ENCODE measurements at regions not wholly inside any gene's neighbourhood (a gene's known extent, or its start where the extent isn't known, plus 50 kb on each side); places are given as distances from the start of the nearest gene placed in this dataset.

DNA sequence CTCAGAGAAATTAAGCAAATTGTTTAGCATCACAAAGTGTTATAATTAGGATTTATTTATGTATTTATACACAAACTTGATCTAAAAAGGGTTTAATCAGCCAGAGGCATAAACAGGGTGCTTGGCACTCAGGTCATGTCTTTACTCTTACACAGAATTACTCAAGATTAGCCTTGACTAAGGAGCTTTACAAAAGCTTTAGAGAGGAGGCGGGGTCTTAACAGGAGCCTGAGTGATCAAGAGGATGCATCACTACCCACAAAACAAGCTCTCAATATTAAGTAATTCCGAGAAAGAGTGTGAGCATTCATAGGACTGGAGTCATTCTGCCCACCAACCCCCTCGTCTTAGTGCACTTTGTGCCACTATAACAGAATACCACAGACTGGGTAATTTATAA is 103.0 kb downstream of the SPATA19 start:
- no peak overlapping the region for H2BK15ac ChIP-seq (ENCODE audit: low read depth, low read length)
- no peaks in the 10 kb centered on the region for H3K79me2 ChIP-seq (ENCODE audit: insufficient read depth, low read length)
- H3K56ac ChIP-seq (ENCODE audit: insufficient read length, low read depth, low read length), result no peak overlapping the region
- H3K27me3 ChIP-seq (ENCODE audit: insufficient read depth, low read length), result no peaks in the 10 kb centered on the region
- no peak overlapping the region for H2BK12ac ChIP-seq (ENCODE audit: insufficient read length, low read depth, low read length)
- H3K27me3 Mint-ChIP-seq (ENCODE audit: low read depth), result peaks cover 7% of the 10 kb centered on the region
- no peak overlapping the region for H3K4me2 ChIP-seq (ENCODE audit: insufficient read depth, insufficient read length, low read length)
- no peak overlapping the region for H2BK120ac ChIP-seq (ENCODE audit: low read depth, low read length, poor library complexity, severe bottlenecking)
- no peak overlapping the region for H2AFZ ChIP-seq (ENCODE audit: low read length)
- H4K91ac ChIP-seq (ENCODE audit: insufficient read length, low read depth, low read length), result no peak overlapping the region
- DNase-seq, result no peak
- H3K9ac ChIP-seq (ENCODE audit: extremely low read depth, insufficient read length, low read length), result no peak overlapping the region
- no peak overlapping the region for H3K18ac ChIP-seq (ENCODE audit: insufficient read length, low read depth, low read length)
- no peak overlapping the region for H3K14ac ChIP-seq (ENCODE audit: insufficient read depth, low read length)
- H2BK20ac ChIP-seq (ENCODE audit: low read depth, low read length, poor library complexity, severe bottlenecking), result no peak overlapping the region
- H2AK5ac ChIP-seq (ENCODE audit: insufficient read length, low read length), result no peak overlapping the region
- 0 out of 2 replicates have a peak, but pooled peaks cover 5% of the 10 kb centered on the region for H3K4me1 ChIP-seq (ENCODE audit: insufficient read depth, low read length)
- no peak overlapping the region for H3K4me3 Mint-ChIP-seq
- no peaks in the 10 kb centered on the region for H4K20me1 ChIP-seq (ENCODE audit: control insufficient read depth, insufficient read depth, insufficient read length)
- no peak overlapping the region for H3K23ac ChIP-seq (ENCODE audit: insufficient read length, low read depth, low read length)
- no peaks in the 10 kb centered on the region for H3K23me2 ChIP-seq (ENCODE audit: insufficient read length, low read depth, low read length, poor library complexity, severe bottlenecking)
- peaks cover 2 to 3% of the 10 kb centered on the region in 2 experiments; a peak in 3 of 5 replicates for H3K9me3 Mint-ChIP-seq
- H2BK5ac ChIP-seq (ENCODE audit: insufficient read length, low read length), result no peak overlapping the region
- H3T11ph ChIP-seq (ENCODE audit: low read length), result no peak overlapping the region
- no peak overlapping the region for H4K5ac ChIP-seq (ENCODE audit: insufficient read length, low read depth, low read length)
- H3K4me1 Mint-ChIP-seq, result peaks cover 22 to 27% of the 10 kb centered on the region in 2 experiments
- H3K4ac ChIP-seq (ENCODE audit: low read depth, low read length), result no peak overlapping the region
- no peak overlapping the region for H4K8ac ChIP-seq (replicated peaks; ENCODE audit: insufficient read length, low read depth, low read length)
- H3K27ac ChIP-seq (ENCODE audit: insufficient read length, low read depth, low read length), result no peak overlapping the region
- no peaks in the 10 kb centered on the region for H3K79me1 ChIP-seq (ENCODE audit: insufficient read depth, low read depth, low read length, poor library complexity, severe bottlenecking)
- no peaks in the 10 kb centered on the region for H3K9me3 ChIP-seq (ENCODE audit: control insufficient read depth, low read depth, low read length)
- WGBS (ENCODE audit: extremely low coverage, insufficient read length, low lambda C conversion rate), result no CpG with 5 or more reads among the region's 3 CpGs
- H3K27ac Mint-ChIP-seq, result no peak overlapping the region
- no peak for TF ChIP-seq CTCF (conservative IDR thresholded peaks at IDR 0.05)
- peaks cover 0 to 5% (median 0%) of the 10 kb centered on the region in 3 experiments; a peak in 4 of 7 replicates for H3K36me3 Mint-ChIP-seq (ENCODE audit: insufficient read depth in 1 of 3, low read depth in 3 of 3)

Data from H9 (cell line).